AG04450 (cell line): ENCODE measurements at regions not wholly inside any gene's neighbourhood (a gene's known extent, or its start where the extent isn't known, plus 50 kb on each side); places are given as distances from the start of the nearest gene placed in this dataset.
"Not testable (repeated sequence)": the region's sequence is repeated elsewhere in the genome, so short reads cannot be mapped to it uniquely, and the experiment has no call there.

Source experiments
- CTCF ChIA-PET: fragments of 300-600, 350-600 bp; formaldehyde crosslinking; extraction: SDS; loops from one replicate; lab custom pipeline; 2022; ENCODE audit warnings: antibody characterized with exemption, inconsistent platforms; lab: Charles Lee
- POLR2A ChIA-PET: fragments of 350-600 bp; formaldehyde crosslinking; extraction: SDS; loops from one replicate; lab custom pipeline; 2021; ENCODE audit warnings: antibody characterized with exemption, inconsistent platforms; lab: Yijun Ruan, JAX
- DNase-seq: peaks from one replicate; pipeline ENCODE4 v3.0.0-alpha.2; 2011; ENCODE audit warnings: low read depth, low spot score
- H3K27ac ChIP-seq: one replicate; pipeline ENCODE4 v1.5.1; 2012; ENCODE audit warnings: low read depth, low read length, control low read depth
- H3K27me3 ChIP-seq: one replicate; pipeline ENCODE4 v1.6.0; 2012; ENCODE audit warnings: low read length; ENCODE audit not compliant: control insufficient read depth, insufficient read depth
- H3K4me3 ChIP-seq: 2 replicates; pipeline ENCODE4 v1.5.1; 2011; ENCODE audit warnings: mild to moderate bottlenecking, low read depth, low read length, control low read depth
- H3K9me3 ChIP-seq: 2 replicates; pipeline ENCODE4 v1.5.1; 2012; ENCODE audit warnings: low read length; ENCODE audit not compliant: control insufficient read depth, insufficient read depth
- CTCF ChIP-seq: IDR thresholded peaks from 2 replicates; pipeline ENCODE4 v1.5.1; 2011; ENCODE audit warnings: low read depth, low read length, control low read depth, inconsistent platforms

- POLR2A ChIA-PET, result interaction anchor here (0.6 kb wide), 1 partner anchor 193 kb away, joined by 4 read pairs; no protein-coding TSS in a partner anchor
- peaks cover 7% of the 10 kb centered on the region for H3K9me3 ChIP-seq
- CTCF ChIA-PET, result interaction anchor here (0.7 to 1.0 kb wide), 3 partner anchors 22 to 265 kb away, joined by 3 read pairs; no protein-coding TSS in a partner anchor
- no peak for DNase-seq
- TF ChIP-seq CTCF, result no peak
- no peak overlapping the region for H3K4me3 ChIP-seq
- no peak overlapping the region for H3K27ac ChIP-seq
- H3K27me3 ChIP-seq, result no peaks in the 10 kb centered on the region
These were observed 148.2 kb downstream of the SMIM20 start for GRCh38 chr4:26062215-26062614.

- DNase-seq, POLR2A ChIA-PET, H3K9me3 ChIP-seq, H3K27me3 ChIP-seq, H3K4me3 ChIP-seq, H3K27ac ChIP-seq: not testable (repeated sequence)
- CTCF ChIA-PET, result interaction anchor here (0.6 to 1.3 kb wide), 2 partner anchors 19 to 236 kb away, joined by 3 to 6 read pairs; no protein-coding TSS in a partner anchor
These were observed 150.0 kb downstream of the SMIM20 start for GRCh38 chr4:26064009-26064408.

DNA sequence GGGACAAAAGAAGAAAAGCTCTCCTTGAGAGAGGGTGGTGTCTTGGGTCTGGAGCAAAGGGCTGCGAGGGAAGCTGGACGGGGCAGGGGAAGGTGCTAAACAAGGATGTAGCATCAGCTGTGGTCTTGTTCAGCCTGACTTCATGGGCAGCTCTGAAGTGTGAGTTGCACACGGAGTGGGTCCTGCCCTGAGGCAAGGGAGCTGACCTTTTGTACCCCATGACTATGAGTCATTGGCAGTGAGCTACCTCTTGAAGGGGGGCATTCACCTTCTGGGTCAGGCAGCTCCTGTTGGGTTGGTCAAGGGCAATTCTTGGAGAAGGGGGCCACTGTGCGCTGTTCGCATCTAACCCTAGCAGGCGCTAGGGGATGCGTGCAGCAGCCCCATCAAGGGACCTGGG lies 151.8 kb downstream of the SMIM20 start:
- TF ChIP-seq CTCF, result no peak
- DNase-seq, result no peak
- Histone ChIP-seq H3K9me3 (peaks cover 2% of the 10 kb centered on the region; the same call in 1 of the 2 replicates), H3K27ac (no peak overlapping the region), H3K4me3 (no peak overlapping the region), H3K27me3 (no peaks in the 10 kb centered on the region)
- CTCF ChIA-PET, result interaction anchor here (1.4 to 2.2 kb wide), 2 partner anchors 16 to 17 kb away, joined by 3 to 8 read pairs; no protein-coding TSS in a partner anchor
- POLR2A ChIA-PET, result interaction anchor here (0.6 kb wide), 1 partner anchor 28 kb away, joined by 4 read pairs; no protein-coding TSS in a partner anchor

- DNase-seq, result no peak
- POLR2A ChIA-PET, result no interaction called here
- TF ChIP-seq CTCF, result no peak
- no peak overlapping the region for H3K4me3 ChIP-seq
- H3K9me3 ChIP-seq, result no peaks in the 10 kb centered on the region
- no peak overlapping the region for H3K27ac ChIP-seq
- CTCF ChIA-PET, result interaction anchor here (1.4 to 2.2 kb wide), 2 partner anchors 15 to 16 kb away, joined by 3 to 8 read pairs; no protein-coding TSS in a partner anchor
- H3K27me3 ChIP-seq, result no peaks in the 10 kb centered on the region
These were observed 153.0 kb downstream of the SMIM20 start for GRCh38 chr4:26067035-26067434.

GRCh38 chr4:26069218-26069617 lies 155.2 kb downstream of the SMIM20 start:
- no peaks in the 10 kb centered on the region for H3K27me3 ChIP-seq
- POLR2A ChIA-PET, result no interaction called here
- no peaks in the 10 kb centered on the region for H3K9me3 ChIP-seq
- CTCF ChIA-PET, result interaction anchor here (0.7 to 1.2 kb wide), 3 partner anchors 81 to 260 kb away, joined by 3 to 4 read pairs (median 3); no protein-coding TSS in a partner anchor
- H3K4me3 ChIP-seq, result no peak overlapping the region
- TF ChIP-seq CTCF, result peak; percentile 52
- no peak for DNase-seq
- no peak overlapping the region for H3K27ac ChIP-seq
